Panc1 (cell line): ENCODE measurements at regions not wholly inside any gene's neighbourhood (a gene's known extent, or its start where the extent isn't known, plus 50 kb on each side); places are given as distances from the start of the nearest gene placed in this dataset.
A peak's percentile ranks its signal among the peaks of the same experiment; 100 is the strongest.

Experiments
- ATAC-seq: fragments of 200-7000 bp; cut with Tn5 transposase; 2 replicates; pipeline ENCODE4 v1.9.1; 2020; ENCODE audit warnings: mild to moderate bottlenecking, moderate library complexity
- BruUV-seq: library from RNA; stranded (reverse); fragments of 400-500 nt; replicated peaks from 2 replicates; lab custom pipeline; 2021; lab: Mats Ljungman, UMichigan
- CTCF ChIA-PET: fragments of 300-600 bp; sonication (Branson Sonifier 250); formaldehyde crosslinking; loops from one replicate; lab custom pipeline; 2022; ENCODE audit warnings: antibody characterized with exemption; lab: Charles Lee
- POLR2A ChIA-PET: fragments of 300-600 bp; sonication (Branson Sonifier 250); formaldehyde crosslinking; loops from one replicate; lab custom pipeline; 2022; ENCODE audit warnings: antibody characterized with exemption; lab: Charles Lee
- DNase-seq: peaks from one replicate; pipeline ENCODE4 v3.0.0-alpha.2; 2010; ENCODE audit warnings: low read depth, low spot score
- H3K27ac ChIP-seq: 2 replicates; pipeline ENCODE4 v1.5.1; 2011; ENCODE audit warnings: mild to moderate bottlenecking, low read length, inconsistent platforms
- H3K27me3 ChIP-seq: fragments of 200-500 bp; sonication (Bioruptor generic); 2 replicates; pipeline ENCODE4 v1.6.0; 2014; ENCODE audit warnings: low read length, inconsistent platforms; ENCODE audit not compliant: control insufficient read depth, insufficient read depth
- H3K36me3 ChIP-seq: fragments of 200-500 bp; sonication (Bioruptor generic); 2 replicates; pipeline ENCODE4 v1.5.1; 2014; ENCODE audit warnings: inconsistent platforms, mild to moderate bottlenecking, low read length, moderate library complexity; ENCODE audit not compliant: control insufficient read depth, insufficient read depth
- H3K4me1 ChIP-seq: 2 replicates; pipeline ENCODE4 v1.5.1; 2011; ENCODE audit warnings: inconsistent platforms, mild to moderate bottlenecking, low read length, moderate library complexity; ENCODE audit not compliant: control insufficient read depth, insufficient read depth
- H3K4me3 ChIP-seq, 2 experiments: 2 replicates each; pipeline ENCODE4 v1.5.1; 2011 to 2012; ENCODE audit warnings: low read depth in 2 of 2, low read length in 2 of 2, mild to moderate bottlenecking in 2 of 2, inconsistent platforms in 1 of 2, moderate library complexity in 1 of 2
- H3K9me3 ChIP-seq: fragments of 200-500 bp; sonication (Bioruptor generic); 2 replicates; pipeline ENCODE4 v1.5.1; 2014; ENCODE audit warnings: low read depth, mild to moderate bottlenecking, inconsistent platforms, low read length, moderate library complexity; ENCODE audit not compliant: control insufficient read depth, insufficient read depth
- CTCF ChIP-seq: fragments of 450-650 bp; IDR thresholded peaks from 2 replicates; pipeline ENCODE4 v1.5.1; 2017; ENCODE audit warnings: mild to moderate bottlenecking
- POLR2AphosphoS5 ChIP-seq: IDR thresholded peaks from 2 replicates; pipeline ENCODE4 v1.6.1; 2012; ENCODE audit warnings: mild to moderate bottlenecking, low read depth, low read length, moderate library complexity
- SIN3A ChIP-seq: IDR thresholded peaks from 2 replicates; pipeline ENCODE4 v1.6.1; 2012; ENCODE audit warnings: low read depth, mild to moderate bottlenecking, low read length, moderate library complexity, borderline replicate concordance; ENCODE audit not compliant: insufficient read depth
- TCF7L2 ChIP-seq: IDR thresholded peaks from 2 replicates; pipeline ENCODE4 v1.6.1; 2011; ENCODE audit warnings: mild to moderate bottlenecking, low read depth, low read length, inconsistent platforms
- in situ Hi-C: cut with HindIII; loops from 2 replicates; pipeline ENCODE4 v1.10.0; 2016; ENCODE audit warnings: low sequenced_read_pairs, low pct_unique_long_range_greater_than_20kb
- intact Hi-C: fragments of 100-400 bp; cut with micrococcal nuclease; formaldehyde crosslinking; loops from one replicate; pipeline ENCODE4 v1.10.0; 2022; ENCODE audit not compliant: unreplicated experiment
- TF ChIP-seq, protein P1 (sequence below), 2 experiments: IDR thresholded peaks; 2 replicates each; pipeline ENCODE4 v1.6.1; 2011 to 2012; ENCODE audit warnings: low read depth in 2 of 2, control low read depth in 1 of 2, low read length in 1 of 2, mild to moderate bottlenecking in 1 of 2, moderate library complexity in 1 of 2; ENCODE audit not compliant: insufficient read depth in 1 of 2

DNA sequence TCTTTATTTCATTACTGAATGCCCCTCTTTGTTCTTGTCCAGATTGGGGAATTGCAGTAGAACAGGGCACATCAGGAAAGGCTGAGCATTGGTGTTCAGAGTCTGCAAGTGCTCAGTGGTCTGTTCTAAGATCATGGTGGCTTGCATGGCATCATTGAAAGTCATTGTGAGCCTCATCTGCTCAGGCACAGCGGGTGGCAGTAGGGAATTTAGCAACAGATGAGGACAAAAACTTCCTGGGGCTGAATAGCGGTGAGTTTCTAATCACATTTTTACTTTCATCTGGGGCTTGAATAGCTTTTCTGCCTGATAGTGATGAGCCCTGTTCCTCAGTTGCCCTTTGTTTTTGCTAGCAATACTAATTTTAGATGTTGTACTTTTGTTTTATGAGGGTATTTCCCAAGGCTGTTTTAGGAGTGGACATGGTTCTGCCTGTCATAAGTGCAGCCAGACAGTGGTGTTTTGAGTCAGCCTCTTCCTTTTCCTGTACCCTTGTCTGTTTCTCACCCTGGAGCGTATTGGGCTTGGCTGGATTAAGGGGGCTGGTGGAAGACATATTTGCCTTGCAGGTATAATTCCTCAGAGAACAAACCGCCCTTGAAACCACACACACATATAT, 127.2 kb upstream of the IL12A start:
- H3K4me1 ChIP-seq = peaks cover 10% of the 10 kb centered on the region
- ChIA-PET POLR2A (no interaction called here), CTCF (no interaction called here)
- no peak overlapping the region for H3K4me3 ChIP-seq
- DNase-seq (no peak), ATAC-seq (no peak)
- H3K36me3 ChIP-seq = no peaks in the 10 kb centered on the region
- in situ Hi-C loops (no loop called here), intact Hi-C loops (no loop called here)
- TF ChIP-seq TCF7L2 = no peak
- TF ChIP-seq SIN3A = no peak
- TF ChIP-seq POLR2AphosphoS5 = no peak
- TF ChIP-seq, protein P1, sequence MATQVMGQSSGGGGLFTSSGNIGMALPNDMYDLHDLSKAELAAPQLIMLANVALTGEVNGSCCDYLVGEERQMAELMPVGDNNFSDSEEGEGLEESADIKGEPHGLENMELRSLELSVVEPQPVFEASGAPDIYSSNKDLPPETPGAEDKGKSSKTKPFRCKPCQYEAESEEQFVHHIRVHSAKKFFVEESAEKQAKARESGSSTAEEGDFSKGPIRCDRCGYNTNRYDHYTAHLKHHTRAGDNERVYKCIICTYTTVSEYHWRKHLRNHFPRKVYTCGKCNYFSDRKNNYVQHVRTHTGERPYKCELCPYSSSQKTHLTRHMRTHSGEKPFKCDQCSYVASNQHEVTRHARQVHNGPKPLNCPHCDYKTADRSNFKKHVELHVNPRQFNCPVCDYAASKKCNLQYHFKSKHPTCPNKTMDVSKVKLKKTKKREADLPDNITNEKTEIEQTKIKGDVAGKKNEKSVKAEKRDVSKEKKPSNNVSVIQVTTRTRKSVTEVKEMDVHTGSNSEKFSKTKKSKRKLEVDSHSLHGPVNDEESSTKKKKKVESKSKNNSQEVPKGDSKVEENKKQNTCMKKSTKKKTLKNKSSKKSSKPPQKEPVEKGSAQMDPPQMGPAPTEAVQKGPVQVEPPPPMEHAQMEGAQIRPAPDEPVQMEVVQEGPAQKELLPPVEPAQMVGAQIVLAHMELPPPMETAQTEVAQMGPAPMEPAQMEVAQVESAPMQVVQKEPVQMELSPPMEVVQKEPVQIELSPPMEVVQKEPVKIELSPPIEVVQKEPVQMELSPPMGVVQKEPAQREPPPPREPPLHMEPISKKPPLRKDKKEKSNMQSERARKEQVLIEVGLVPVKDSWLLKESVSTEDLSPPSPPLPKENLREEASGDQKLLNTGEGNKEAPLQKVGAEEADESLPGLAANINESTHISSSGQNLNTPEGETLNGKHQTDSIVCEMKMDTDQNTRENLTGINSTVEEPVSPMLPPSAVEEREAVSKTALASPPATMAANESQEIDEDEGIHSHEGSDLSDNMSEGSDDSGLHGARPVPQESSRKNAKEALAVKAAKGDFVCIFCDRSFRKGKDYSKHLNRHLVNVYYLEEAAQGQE (IDR thresholded peaks at IDR 0.05; ENCODE audit: insufficient read depth in 1 of 2, low read depth in 2 of 2, low read length in 1 of 2) = no peak
- TF ChIP-seq CTCF = no peak
- H3K27ac ChIP-seq = no peak overlapping the region
- H3K9me3 ChIP-seq = no peaks in the 10 kb centered on the region
- no peaks in the 10 kb centered on the region for H3K27me3 ChIP-seq
- no TSS peak for BruUV-seq

DNA sequence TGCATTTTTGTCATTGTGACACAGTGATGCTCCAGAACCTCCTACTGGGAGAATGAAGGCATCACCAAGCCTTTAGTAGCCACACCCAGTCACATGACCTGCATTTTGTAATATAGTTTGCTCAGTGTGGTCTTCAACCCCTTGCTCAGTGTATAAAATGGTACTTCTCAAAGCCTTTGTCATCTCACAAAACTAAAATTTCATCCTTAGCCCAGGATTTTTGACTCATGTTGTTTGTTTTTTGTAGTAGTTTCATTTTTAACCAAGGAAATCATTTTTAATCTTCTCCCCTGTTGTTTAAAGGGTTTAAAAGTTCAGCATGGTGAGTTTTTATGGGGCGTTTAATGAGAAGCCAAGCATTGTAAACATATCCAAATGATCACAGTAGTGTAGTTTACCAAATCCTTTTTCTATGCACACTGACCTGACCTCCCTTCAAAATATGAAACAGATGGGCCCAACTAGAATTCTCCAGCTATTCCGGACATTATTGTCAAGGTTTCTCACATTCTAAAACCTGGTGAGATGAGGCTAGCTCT, 123.5 kb upstream of the IL12A start:
- TF ChIP-seq POLR2AphosphoS5 (no peak), SIN3A (no peak), CTCF (no peak), TCF7L2 (0 out of 2 replicates have a peak, but pooled peaks have one; percentile 29)
- TF ChIP-seq, protein P1 (IDR thresholded peaks at IDR 0.05; ENCODE audit: insufficient read depth in 1 of 2, low read depth in 2 of 2, low read length in 1 of 2) = no peak
- Histone ChIP-seq H3K27ac (peak overlapping the region; percentile 42; the same call in 1 of the 2 replicates), H3K27me3 (no peaks in the 10 kb centered on the region), H3K4me1 (peaks cover 12% of the 10 kb centered on the region), H3K36me3 (no peaks in the 10 kb centered on the region), H3K4me3 (no peak overlapping the region), H3K9me3 (no peaks in the 10 kb centered on the region)
- POLR2A ChIA-PET = no interaction called here
- ATAC-seq = 0 out of 2 replicates have a peak, but pooled peaks have one; percentile 40
- CTCF ChIA-PET = no interaction called here
- DNase-seq = no peak
- intact Hi-C loops (no loop called here), in situ Hi-C loops (no loop called here)
- no TSS peak for BruUV-seq
